GM19438 (cell line): ENCODE measurements at regions not wholly inside any gene's neighbourhood (a gene's known extent, or its start where the extent isn't known, plus 50 kb on each side); places are given as distances from the start of the nearest gene placed in this dataset.

ENCODE experiments used
- ATAC-seq: cut with Tn5 transposase; IDR thresholded peaks from one replicate; pipeline ENCODE4 v1.9.1; 2021; ENCODE audit warnings: low read depth; ENCODE audit not compliant: unreplicated experiment

DNA sequence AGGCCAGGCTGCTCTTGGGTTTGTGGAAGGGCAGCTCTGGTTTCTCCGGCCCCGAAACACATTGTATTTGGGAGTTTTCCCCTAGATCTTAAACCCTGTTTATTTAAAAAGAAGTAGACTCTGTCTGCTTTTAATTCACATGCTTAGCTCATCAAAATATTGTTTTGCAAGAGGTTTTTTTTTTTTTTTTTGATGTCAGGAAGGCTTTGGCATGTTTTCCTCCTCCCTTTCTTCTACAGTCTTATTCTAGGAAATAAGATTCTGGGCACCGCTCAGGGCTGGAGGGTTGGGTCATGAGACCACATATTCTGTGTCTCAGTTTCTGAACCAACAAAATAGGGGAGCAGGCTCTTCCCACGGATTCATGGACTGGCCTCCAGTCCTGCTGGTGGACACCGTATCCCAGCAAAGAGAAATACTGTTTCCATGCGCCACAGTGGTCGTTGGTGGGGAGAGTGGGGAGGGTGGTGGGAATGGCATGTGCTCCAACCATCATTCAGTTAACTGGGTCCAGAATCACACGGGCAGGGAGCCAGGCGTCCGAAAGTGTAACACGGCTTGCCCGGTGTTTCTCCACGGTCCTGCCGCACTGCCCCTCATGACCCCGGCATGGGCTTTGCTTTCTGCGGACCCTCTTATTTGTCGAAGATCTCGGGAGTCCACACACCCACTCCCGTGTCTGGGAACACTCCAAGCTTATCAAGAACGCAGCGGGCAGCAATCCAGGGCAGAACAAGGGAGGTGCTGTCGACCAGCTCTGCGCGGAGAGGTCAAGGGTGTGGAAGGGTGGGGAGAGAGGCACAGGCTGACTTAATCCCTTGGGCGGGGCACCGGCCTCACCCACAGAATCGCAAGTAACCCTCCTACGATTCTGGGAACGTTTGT is 176.7 kb downstream of the GLI2 start:
- no peak for ATAC-seq

GRCh38 chr2:120913972-120914838 is 178.5 kb downstream of the GLI2 start:
- no peak for ATAC-seq

GRCh38 chr2:120914839-120915521 is 179.3 kb downstream of the GLI2 start:
- no peak for ATAC-seq

GRCh38 chr2:120915670-120916069 is 180.0 kb downstream of the GLI2 start:
- ATAC-seq = no peak

DNA sequence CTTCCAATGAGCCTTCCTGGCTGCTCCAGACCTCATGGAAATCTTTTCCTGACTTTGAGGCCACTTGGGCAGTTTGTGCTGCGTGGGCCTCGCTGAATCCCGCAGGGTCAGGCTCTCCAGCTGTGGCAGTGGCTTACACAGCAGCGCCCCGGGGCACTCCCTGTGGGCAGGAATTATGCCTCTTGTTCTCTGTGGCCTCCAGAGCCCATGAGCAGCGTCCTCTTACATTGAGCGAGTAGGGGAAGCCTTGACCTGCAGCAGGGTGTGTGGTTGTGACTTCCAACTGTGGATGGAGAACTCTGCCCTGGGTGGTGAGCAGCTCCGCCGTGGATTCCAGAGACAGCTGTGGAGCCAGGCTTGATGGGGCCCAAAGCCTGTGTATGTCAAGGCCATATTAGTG is 180.8 kb downstream of the GLI2 start:
- no peak for ATAC-seq

GRCh38 chr2:120917886-120918285 is 182.2 kb downstream of the GLI2 start:
- no peak for ATAC-seq

DNA sequence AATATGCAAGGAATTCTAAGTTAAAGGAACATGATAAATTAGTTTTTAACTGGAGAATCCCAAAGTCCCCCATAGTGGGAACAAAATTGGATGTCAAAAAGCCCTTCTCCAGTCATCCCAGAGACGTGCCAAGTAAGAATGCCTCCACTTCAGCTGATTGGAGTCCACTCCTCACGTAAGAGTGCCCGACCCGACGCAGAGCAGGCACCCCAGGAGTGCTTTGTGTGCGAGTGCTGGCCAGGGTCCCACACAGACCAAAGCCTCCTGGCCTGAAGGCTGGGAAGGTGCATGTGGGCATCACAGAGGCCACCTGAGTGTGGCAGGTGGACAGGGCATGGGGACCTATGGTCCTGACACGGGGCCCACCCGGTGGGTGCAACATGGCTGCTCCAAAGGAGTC is 183.5 kb downstream of the GLI2 start:
- no peak for ATAC-seq

DNA sequence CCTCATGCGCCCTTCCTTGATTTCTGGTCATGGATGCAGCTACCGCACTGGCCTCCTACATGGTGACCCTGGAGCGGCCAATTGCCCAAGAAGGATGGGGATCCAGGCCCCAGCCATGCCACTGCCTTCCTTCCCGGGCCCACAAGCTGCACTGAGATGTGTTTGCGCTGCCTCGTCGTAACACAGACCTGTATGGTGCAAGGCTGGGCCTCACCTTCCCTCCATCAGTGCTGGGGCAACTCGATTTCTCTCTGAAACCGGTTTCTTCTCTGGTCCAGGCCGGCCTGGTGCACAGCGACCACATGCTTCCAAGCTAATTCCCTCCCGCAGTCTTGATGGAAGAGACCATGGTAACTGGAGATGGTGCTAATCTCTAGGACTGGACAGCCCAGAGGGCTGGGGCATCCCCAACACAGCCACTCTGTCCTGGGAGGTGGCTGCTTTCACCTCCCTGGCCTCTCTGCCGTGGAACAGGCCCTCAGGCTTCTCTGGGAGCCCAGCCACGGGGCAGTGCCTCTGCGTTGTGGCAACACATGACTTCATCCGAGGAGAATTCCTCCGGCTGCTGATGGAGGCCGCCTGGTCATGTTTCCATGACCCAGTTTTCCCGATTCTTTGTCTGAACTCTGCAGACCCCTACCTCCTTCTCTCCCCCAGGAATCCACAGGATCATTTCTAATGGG is 184.2 kb downstream of the GLI2 start:
- ATAC-seq = no peak

DNA sequence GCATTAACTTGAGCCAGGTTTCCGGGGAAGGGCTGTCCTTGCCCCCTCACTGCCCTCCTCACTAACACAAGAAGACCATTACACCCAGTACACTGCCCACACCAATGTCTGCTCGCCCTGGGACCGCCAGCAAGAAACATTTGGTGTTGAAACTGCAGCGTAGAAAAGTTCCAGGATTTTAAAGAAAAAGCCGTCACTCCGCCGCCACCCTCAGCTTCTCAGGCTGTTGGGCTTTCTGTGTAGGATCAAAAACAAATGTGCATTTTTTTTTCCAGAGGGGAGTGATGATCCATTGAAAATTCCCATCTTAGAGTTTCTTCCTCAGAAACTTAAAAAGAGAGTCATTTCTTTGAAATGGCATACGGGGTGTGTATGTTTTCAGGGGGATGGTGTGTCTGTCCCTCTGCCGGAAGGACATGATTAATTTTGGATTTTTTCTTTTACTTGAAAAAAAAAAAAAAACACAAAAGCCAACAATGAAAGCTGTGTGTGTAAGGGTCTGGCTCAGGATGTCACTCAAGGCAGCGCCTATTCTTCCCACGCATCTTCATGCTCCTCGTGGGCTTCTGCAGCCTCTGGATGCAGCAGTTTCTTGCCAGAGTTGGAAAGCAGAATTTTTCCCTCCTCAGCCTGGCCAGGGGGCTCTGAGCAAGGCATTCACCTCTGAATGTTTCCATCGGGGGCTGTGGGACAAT is 184.9 kb downstream of the GLI2 start:
- no peak for ATAC-seq

DNA sequence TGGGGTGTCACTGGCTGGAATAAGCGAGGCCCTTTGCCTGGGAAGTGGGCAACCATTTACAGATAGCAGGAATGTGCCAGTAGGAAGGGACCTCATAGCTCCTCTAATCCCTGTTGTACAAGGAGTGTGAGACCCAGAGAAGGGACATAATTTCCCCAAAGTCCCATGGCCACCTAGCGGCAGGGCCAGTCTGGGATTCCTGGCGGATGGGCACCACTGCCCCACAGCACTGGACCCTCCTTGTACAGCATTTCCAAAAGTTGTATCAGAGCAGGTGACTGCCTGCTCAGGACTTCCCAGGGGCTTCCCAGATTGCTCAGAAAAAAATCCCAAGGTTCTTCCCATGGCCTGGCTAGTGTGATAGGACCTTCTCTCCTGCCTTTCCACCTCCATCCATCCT is 185.8 kb downstream of the GLI2 start:
- ATAC-seq = no peak

DNA sequence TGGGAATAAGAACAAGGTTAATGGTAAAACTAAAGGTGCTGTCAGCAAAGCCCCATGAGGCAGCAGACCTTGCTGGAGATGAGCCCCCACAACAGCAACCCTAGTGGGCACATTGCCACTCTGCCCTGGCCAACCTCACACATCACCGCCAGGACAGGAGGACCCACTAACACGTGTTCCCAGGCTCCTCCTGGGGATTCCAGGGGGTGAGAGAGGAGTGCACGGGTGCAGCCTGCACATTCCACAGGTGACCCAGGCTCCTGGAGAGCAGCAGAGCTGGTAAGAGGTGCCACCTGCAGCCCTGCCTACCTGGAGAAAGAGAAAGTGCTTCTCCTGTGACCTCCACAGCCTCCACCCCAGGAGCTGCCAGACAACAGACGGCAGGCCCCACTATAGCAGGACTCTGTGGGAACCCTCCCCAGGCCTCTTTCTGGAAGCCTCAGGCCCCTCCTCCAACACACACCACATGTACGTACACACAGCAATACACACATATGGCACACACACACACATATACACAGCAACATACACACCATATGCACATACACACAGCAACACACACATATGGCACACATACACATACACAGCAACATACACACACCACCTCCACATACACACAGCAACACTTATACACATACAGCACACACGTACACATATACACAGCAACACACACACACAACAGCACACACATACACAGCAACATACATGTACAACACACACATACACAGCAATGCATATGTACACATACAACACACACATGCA is 187.1 kb downstream of the GLI2 start:
- no peak for ATAC-seq

- no peak for ATAC-seq
These were observed 187.8 kb downstream of the GLI2 start for GRCh38 chr2:120923426-120923825.

DNA sequence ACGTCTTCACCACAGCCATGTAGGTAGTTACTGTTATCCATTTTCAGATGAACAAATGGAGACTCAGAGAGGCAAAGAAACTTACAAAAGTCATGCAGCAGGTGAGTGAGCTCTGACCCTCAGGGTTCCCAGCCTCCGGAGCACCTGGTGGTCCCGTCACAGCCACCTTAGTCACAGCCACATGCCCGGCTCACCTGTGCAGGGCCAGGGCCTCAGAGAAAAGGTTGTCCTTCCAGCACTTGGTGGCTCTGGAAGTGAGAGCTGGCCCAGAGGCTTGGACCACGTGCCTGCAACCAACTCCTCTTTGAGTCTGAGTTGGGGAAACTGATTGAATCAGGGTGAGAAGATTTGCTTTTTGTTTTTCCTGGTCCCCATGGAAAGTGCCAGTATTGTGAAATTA is 189.3 kb downstream of the GLI2 start:
- ATAC-seq = no peak

DNA sequence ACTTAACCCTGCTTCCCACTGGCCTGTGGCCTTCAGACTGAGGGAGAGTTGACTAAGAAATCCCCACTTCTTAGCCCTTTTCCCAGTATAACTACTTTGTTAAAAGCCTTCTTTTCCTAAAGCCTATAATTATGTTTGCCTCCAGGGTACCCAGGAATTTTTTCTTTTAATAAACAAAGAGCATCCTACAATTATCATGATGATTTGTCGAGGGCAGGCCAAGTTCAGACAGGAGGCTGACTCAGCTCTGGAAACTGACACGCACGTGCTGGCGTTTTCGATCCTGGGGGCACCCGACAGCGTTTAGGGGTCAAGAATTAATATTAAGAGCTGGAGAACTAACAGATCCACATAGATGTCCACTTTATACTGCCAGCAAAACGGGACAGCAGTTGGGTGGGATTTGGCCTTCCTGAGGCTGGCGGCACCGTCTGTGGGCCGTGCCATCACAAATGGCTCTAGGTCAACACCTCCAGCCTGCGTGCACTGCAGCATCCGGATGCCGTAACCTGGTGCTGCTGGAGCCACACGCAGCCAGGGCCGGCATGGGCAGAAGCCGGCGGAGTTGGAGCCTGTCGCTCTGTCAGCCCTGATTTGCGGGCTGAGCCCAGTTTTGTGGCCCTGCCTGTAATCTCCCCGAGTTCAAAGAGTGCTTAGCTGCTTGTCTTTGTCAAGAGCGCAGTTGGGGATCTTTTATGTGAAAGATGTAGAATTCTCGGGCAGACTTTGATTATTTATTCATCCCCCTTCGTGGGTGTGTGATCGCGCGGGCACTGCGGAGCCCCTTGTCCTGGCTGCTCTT is 191.0 kb downstream of the GLI2 start:
- no peak for ATAC-seq

- ATAC-seq = no peak
These were observed 191.6 kb downstream of the GLI2 start for GRCh38 chr2:120927265-120927628.

DNA sequence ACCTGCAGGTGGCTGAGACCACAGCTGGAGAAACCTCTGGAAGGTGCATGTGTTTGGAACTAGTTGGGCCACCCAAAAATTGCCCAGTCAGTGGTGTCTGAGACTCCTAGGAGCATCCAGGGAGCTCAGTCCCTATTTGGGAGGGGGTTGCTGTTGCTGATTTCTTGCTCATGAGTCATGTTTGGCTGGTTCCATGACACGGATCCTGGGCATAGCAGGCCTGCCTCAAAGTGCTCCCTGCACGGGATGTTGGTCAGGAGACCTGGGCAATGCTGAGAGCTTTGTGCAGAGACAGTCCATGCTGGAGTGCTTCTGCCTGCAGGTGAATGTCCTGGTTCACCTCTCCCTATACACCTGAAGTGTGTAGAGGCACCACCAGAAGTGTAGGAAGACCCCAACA is 194.2 kb downstream of the GLI2 start:
- ATAC-seq = no peak

GRCh38 chr2:120930236-120930635 is 194.6 kb downstream of the GLI2 start:
- ATAC-seq = no peak

GRCh38 chr2:120930864-120931263 is 195.2 kb downstream of the GLI2 start:
- no peak for ATAC-seq

- ATAC-seq = no peak
These were observed 196.8 kb downstream of the GLI2 start for GRCh38 chr2:120932472-120932871.
